WTC11 (cell line): ENCODE measurements at regions not wholly inside any gene's neighbourhood (a gene's known extent, or its start where the extent isn't known, plus 50 kb on each side); places are given as distances from the start of the nearest gene placed in this dataset.

Experiments used
- ATAC-seq: fragments of 200-7000 bp; cut with Tn5 transposase; 2 replicates; pipeline ENCODE4 v1.10.0; 2021; ENCODE audit warnings: mild to moderate bottlenecking, moderate library complexity
- CTCF ChIA-PET: fragments of 300-600 bp; sonication (Branson Sonifier 250); formaldehyde crosslinking; loops from one replicate; lab custom pipeline; 2021; ENCODE audit warnings: antibody characterized with exemption; lab: Charles Lee
- POLR2A ChIA-PET: fragments of 350-600 bp; sonication (Branson Sonifier 250); formaldehyde crosslinking; loops from one replicate; lab custom pipeline; 2021; ENCODE audit warnings: antibody characterized with exemption; lab: Charles Lee
- DNase-seq: peaks from one replicate; pipeline ENCODE4 v3.0.0; 2021; ENCODE audit warnings: low spot score
- H3K27ac Mint-ChIP-seq: 2 replicates; pipeline ENCODE4 v1.8.0; 2021; ENCODE audit warnings: mixed read lengths
- H3K27me3 Mint-ChIP-seq: 2 replicates; pipeline ENCODE4 v1.8.0; 2021; ENCODE audit warnings: low read depth, mild to moderate bottlenecking, moderate library complexity, mixed read lengths
- H3K36me3 Mint-ChIP-seq: 2 replicates; pipeline ENCODE4 v1.8.0; 2021; ENCODE audit warnings: mixed read lengths
- H3K4me1 Mint-ChIP-seq: 2 replicates; pipeline ENCODE4 v1.8.0; 2022; ENCODE audit warnings: mixed read lengths
- H3K4me3 Mint-ChIP-seq: 2 replicates; pipeline ENCODE4 v1.8.0; 2021; ENCODE audit warnings: mild to moderate bottlenecking, moderate library complexity, mixed read lengths
- H3K9me3 Mint-ChIP-seq: 2 replicates; pipeline ENCODE4 v1.8.0; 2021; ENCODE audit warnings: mixed read lengths
- ELF4 ChIP-seq: sonication (generic); formaldehyde crosslinking; IDR thresholded peaks from 2 replicates; pipeline ENCODE4 v1.8.1; 2022; ENCODE audit warnings: low read depth, mild to moderate bottlenecking, moderate library complexity, missing genetic modification reagents
- FOXK1 ChIP-seq: sonication (generic); formaldehyde crosslinking; IDR thresholded peaks from 2 replicates; pipeline ENCODE4 v1.8.0; 2022; ENCODE audit warnings: mild to moderate bottlenecking, moderate library complexity, missing genetic modification reagents
- MXD4 ChIP-seq: fragments of 250-450 bp; sonication (Bioruptor Pico); IDR thresholded peaks from 2 replicates; pipeline ENCODE4 v1.8.0; 2021; ENCODE audit warnings: mild to moderate bottlenecking, moderate library complexity, borderline replicate concordance
- PRRX2 ChIP-seq: fragments of 250-450 bp; sonication (Bioruptor Pico); IDR thresholded peaks from 2 replicates; pipeline ENCODE4 v1.8.0; 2021; ENCODE audit warnings: mild to moderate bottlenecking
- TEAD1 ChIP-seq: sonication (generic); formaldehyde crosslinking; IDR thresholded peaks from 2 replicates; pipeline ENCODE4 v1.8.0; 2022; ENCODE audit warnings: mild to moderate bottlenecking, missing genetic modification reagents
- ZBTB21 ChIP-seq: sonication (generic); formaldehyde crosslinking; IDR thresholded peaks from 2 replicates; pipeline ENCODE4 v1.8.1; 2023; ENCODE audit warnings: mild to moderate bottlenecking, missing genetic modification reagents, borderline replicate concordance
- ZNF219 ChIP-seq: sonication (generic); formaldehyde crosslinking; IDR thresholded peaks from 2 replicates; pipeline ENCODE4 v1.8.0; 2023; ENCODE audit warnings: missing genetic modification reagents, mild to moderate bottlenecking, borderline replicate concordance
- ZNF416 ChIP-seq: fragments of 250-450 bp; sonication (Bioruptor Pico); IDR thresholded peaks from 2 replicates; pipeline ENCODE4 v1.9.0; 2021; ENCODE audit warnings: mild to moderate bottlenecking, inconsistent platforms
- TF ChIP-seq, protein P1 (sequence below): fragments of 250-450 bp; sonication (Bioruptor Pico); IDR thresholded peaks from 2 replicates; pipeline ENCODE4 v1.9.0; 2021; ENCODE audit warnings: mild to moderate bottlenecking
- TF ChIP-seq, protein P2 (sequence below): fragments of 250-450 bp; sonication (Bioruptor Pico); IDR thresholded peaks from 2 replicates; pipeline ENCODE4 v1.9.0; 2021; ENCODE audit warnings: moderate library complexity, mild to moderate bottlenecking, inconsistent platforms, borderline replicate concordance
- TF ChIP-seq, protein P3 (sequence below): sonication (generic); formaldehyde crosslinking; IDR thresholded peaks from 2 replicates; pipeline ENCODE4 v1.8.0; 2022; ENCODE audit warnings: mild to moderate bottlenecking, missing genetic modification reagents
- TF ChIP-seq, protein P4 (sequence below): sonication (generic); formaldehyde crosslinking; IDR thresholded peaks from 2 replicates; pipeline ENCODE4 v1.8.1; 2023; ENCODE audit warnings: mild to moderate bottlenecking, missing genetic modification reagents
- TF ChIP-seq, protein P5 (sequence below): sonication (generic); formaldehyde crosslinking; IDR thresholded peaks from 2 replicates; pipeline ENCODE4 v1.8.0; 2022; ENCODE audit warnings: mild to moderate bottlenecking, missing genetic modification reagents
- TF ChIP-seq, protein P6 (sequence below): sonication (generic); formaldehyde crosslinking; IDR thresholded peaks from 2 replicates; pipeline ENCODE4 v1.8.0; 2023; ENCODE audit warnings: mild to moderate bottlenecking, missing genetic modification reagents
- TF ChIP-seq, protein P7 (sequence below): sonication (generic); formaldehyde crosslinking; IDR thresholded peaks from 2 replicates; pipeline ENCODE4 v1.8.1; 2023; ENCODE audit warnings: mild to moderate bottlenecking, missing genetic modification reagents, moderate library complexity
- TF ChIP-seq, protein P8 (sequence below): fragments of 250-450 bp; sonication (Bioruptor Pico); IDR thresholded peaks from 2 replicates; pipeline ENCODE4 v1.9.0; 2021; ENCODE audit warnings: mild to moderate bottlenecking
- TF ChIP-seq, protein P9 (sequence below): fragments of 250-450 bp; sonication (Bioruptor Pico); IDR thresholded peaks from 2 replicates; pipeline ENCODE4 v2.1.2; 2022; ENCODE audit warnings: mild to moderate bottlenecking, moderate library complexity

DNA sequence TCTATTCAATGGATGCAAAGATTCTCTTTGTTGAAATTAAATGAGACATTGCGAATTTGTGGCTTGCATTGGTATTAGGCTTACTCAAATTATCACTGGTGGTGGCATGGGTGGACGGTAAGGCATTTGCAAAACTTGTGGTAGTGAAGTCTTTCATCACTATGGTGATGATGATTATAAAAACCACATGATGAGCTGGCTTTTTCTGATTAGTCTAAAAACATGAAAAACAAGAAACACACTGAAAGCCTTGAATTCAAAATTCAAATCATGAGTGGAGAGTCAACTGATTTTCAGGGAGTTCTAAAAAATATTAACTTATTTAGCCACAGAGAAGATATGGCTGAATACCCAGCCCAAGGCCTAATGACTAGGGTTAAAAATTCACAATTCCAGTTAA lies 99.8 kb upstream of the HGF start:
- Mint-ChIP-seq H3K27me3 (no peaks in the 10 kb centered on the region), H3K27ac (no peak overlapping the region), H3K4me1 (no peaks in the 10 kb centered on the region), H3K9me3 (no peaks in the 10 kb centered on the region), H3K36me3 (no peaks in the 10 kb centered on the region), H3K4me3 (no peak overlapping the region)
- TF ChIP-seq PRRX2 (CRISPR knock-in tag), result no peak
- no peak for TF ChIP-seq ZNF219
- TF ChIP-seq, protein P1, sequence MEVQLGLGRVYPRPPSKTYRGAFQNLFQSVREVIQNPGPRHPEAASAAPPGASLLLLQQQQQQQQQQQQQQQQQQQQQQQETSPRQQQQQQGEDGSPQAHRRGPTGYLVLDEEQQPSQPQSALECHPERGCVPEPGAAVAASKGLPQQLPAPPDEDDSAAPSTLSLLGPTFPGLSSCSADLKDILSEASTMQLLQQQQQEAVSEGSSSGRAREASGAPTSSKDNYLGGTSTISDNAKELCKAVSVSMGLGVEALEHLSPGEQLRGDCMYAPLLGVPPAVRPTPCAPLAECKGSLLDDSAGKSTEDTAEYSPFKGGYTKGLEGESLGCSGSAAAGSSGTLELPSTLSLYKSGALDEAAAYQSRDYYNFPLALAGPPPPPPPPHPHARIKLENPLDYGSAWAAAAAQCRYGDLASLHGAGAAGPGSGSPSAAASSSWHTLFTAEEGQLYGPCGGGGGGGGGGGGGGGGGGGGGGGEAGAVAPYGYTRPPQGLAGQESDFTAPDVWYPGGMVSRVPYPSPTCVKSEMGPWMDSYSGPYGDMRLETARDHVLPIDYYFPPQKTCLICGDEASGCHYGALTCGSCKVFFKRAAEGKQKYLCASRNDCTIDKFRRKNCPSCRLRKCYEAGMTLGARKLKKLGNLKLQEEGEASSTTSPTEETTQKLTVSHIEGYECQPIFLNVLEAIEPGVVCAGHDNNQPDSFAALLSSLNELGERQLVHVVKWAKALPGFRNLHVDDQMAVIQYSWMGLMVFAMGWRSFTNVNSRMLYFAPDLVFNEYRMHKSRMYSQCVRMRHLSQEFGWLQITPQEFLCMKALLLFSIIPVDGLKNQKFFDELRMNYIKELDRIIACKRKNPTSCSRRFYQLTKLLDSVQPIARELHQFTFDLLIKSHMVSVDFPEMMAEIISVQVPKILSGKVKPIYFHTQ, result no peak
- TF ChIP-seq ZBTB21 (CRISPR knock-in tag), result no peak
- TF ChIP-seq, protein P2, sequence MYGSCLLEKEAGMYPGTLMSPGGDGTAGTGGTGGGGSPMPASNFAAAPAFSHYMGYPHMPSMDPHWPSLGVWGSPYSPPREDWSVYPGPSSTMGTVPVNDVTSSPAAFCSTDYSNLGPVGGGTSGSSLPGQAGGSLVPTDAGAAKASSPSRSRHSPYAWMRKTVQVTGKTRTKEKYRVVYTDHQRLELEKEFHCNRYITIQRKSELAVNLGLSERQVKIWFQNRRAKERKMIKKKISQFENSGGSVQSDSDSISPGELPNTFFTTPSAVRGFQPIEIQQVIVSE, result no peak
- TF ChIP-seq ELF4 (CRISPR knock-in tag), result no peak
- TF ChIP-seq, protein P3, sequence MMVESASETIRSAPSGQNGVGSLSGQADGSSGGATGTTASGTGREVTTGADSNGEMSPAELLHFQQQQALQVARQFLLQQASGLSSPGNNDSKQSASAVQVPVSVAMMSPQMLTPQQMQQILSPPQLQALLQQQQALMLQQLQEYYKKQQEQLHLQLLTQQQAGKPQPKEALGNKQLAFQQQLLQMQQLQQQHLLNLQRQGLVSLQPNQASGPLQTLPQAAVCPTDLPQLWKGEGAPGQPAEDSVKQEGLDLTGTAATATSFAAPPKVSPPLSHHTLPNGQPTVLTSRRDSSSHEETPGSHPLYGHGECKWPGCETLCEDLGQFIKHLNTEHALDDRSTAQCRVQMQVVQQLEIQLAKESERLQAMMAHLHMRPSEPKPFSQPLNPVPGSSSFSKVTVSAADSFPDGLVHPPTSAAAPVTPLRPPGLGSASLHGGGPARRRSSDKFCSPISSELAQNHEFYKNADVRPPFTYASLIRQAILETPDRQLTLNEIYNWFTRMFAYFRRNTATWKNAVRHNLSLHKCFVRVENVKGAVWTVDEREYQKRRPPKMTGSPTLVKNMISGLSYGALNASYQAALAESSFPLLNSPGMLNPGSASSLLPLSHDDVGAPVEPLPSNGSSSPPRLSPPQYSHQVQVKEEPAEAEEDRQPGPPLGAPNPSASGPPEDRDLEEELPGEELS, result no peak
- TF ChIP-seq, protein P4, sequence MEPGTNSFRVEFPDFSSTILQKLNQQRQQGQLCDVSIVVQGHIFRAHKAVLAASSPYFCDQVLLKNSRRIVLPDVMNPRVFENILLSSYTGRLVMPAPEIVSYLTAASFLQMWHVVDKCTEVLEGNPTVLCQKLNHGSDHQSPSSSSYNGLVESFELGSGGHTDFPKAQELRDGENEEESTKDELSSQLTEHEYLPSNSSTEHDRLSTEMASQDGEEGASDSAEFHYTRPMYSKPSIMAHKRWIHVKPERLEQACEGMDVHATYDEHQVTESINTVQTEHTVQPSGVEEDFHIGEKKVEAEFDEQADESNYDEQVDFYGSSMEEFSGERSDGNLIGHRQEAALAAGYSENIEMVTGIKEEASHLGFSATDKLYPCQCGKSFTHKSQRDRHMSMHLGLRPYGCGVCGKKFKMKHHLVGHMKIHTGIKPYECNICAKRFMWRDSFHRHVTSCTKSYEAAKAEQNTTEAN (CRISPR knock-in tag), result no peak
- TF ChIP-seq, protein P5, sequence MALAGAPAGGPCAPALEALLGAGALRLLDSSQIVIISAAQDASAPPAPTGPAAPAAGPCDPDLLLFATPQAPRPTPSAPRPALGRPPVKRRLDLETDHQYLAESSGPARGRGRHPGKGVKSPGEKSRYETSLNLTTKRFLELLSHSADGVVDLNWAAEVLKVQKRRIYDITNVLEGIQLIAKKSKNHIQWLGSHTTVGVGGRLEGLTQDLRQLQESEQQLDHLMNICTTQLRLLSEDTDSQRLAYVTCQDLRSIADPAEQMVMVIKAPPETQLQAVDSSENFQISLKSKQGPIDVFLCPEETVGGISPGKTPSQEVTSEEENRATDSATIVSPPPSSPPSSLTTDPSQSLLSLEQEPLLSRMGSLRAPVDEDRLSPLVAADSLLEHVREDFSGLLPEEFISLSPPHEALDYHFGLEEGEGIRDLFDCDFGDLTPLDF, result no peak
- no peak for TF ChIP-seq FOXK1 (CRISPR knock-in tag)
- TF ChIP-seq, protein P6, sequence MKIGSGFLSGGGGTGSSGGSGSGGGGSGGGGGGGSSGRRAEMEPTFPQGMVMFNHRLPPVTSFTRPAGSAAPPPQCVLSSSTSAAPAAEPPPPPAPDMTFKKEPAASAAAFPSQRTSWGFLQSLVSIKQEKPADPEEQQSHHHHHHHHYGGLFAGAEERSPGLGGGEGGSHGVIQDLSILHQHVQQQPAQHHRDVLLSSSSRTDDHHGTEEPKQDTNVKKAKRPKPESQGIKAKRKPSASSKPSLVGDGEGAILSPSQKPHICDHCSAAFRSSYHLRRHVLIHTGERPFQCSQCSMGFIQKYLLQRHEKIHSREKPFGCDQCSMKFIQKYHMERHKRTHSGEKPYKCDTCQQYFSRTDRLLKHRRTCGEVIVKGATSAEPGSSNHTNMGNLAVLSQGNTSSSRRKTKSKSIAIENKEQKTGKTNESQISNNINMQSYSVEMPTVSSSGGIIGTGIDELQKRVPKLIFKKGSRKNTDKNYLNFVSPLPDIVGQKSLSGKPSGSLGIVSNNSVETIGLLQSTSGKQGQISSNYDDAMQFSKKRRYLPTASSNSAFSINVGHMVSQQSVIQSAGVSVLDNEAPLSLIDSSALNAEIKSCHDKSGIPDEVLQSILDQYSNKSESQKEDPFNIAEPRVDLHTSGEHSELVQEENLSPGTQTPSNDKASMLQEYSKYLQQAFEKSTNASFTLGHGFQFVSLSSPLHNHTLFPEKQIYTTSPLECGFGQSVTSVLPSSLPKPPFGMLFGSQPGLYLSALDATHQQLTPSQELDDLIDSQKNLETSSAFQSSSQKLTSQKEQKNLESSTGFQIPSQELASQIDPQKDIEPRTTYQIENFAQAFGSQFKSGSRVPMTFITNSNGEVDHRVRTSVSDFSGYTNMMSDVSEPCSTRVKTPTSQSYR, result no peak
- no peak for TF ChIP-seq MXD4 (CRISPR knock-in tag)
- TF ChIP-seq, protein P7, sequence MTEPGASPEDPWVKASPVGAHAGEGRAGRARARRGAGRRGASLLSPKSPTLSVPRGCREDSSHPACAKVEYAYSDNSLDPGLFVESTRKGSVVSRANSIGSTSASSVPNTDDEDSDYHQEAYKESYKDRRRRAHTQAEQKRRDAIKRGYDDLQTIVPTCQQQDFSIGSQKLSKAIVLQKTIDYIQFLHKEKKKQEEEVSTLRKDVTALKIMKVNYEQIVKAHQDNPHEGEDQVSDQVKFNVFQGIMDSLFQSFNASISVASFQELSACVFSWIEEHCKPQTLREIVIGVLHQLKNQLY (CRISPR knock-in tag), result no peak
- TF ChIP-seq, protein P8, sequence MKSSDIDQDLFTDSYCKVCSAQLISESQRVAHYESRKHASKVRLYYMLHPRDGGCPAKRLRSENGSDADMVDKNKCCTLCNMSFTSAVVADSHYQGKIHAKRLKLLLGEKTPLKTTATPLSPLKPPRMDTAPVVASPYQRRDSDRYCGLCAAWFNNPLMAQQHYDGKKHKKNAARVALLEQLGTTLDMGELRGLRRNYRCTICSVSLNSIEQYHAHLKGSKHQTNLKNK (CRISPR knock-in tag), result no peak
- TF ChIP-seq TEAD1 (CRISPR knock-in tag), result no peak
- TF ChIP-seq, protein P9, sequence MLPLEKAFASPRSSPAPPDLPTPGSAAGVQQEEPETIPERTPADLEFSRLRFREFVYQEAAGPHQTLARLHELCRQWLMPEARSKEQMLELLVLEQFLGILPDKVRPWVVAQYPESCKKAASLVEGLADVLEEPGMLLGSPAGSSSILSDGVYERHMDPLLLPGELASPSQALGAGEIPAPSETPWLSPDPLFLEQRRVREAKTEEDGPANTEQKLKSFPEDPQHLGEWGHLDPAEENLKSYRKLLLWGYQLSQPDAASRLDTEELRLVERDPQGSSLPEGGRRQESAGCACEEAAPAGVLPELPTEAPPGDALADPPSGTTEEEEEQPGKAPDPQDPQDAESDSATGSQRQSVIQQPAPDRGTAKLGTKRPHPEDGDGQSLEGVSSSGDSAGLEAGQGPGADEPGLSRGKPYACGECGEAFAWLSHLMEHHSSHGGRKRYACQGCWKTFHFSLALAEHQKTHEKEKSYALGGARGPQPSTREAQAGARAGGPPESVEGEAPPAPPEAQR (CRISPR knock-in tag), result no peak
- no peak for TF ChIP-seq ZNF416 (CRISPR knock-in tag)
- ATAC-seq (no peak), DNase-seq (no peak)
- POLR2A ChIA-PET, result no interaction called here
- CTCF ChIA-PET, result no interaction called here
